ENCODE measurements at regions not wholly inside any gene's neighbourhood (a gene's known extent, or its start where the extent isn't known, plus 50 kb on each side); places are given as distances from the start of the nearest gene placed in this dataset.

DNA sequence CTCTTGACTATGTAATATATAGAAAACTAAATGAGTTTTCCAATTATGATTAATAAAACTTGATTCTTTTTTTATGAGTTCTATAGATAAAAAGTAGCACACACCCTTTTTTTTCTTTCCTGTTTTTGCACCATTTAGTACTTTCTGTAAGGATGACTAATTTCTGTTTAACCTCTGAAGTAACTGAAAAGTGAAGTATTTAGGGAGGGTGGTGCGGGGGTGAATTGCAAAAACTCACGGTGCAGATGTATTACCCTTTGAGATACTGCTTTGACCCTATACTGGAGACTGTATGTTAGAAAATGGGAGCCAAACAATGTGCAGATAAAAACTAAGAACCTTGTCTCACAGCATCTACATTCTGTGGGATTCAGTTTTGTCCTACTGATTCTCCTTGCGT is 471.6 kb downstream of the DTHD1 start:
- TF ChIP-seq SREBF2 (IDR thresholded peaks at IDR 0.05) (no peak), POLR2AphosphoS2 (conservative IDR thresholded peaks at IDR 0.05; ENCODE audit: low read length) (no peak), EHMT2 (IDR thresholded peaks at IDR 0.05; ENCODE audit: low read depth) (no peak), EP300 (IDR thresholded peaks at IDR 0.05) (no peak), CEBPB (IDR thresholded peaks at IDR 0.05) (no peak), POLR2A (IDR thresholded peaks at IDR 0.05; ENCODE audit: low read length) (no peak), BHLHE40 (IDR thresholded peaks at IDR 0.05; ENCODE audit: low read depth, low read length) (no peak), CBX8 (IDR thresholded peaks at IDR 0.05) (no peak), RARB (CRISPR knock-in tag; IDR thresholded peaks at IDR 0.05) (no peak), CHD4 (IDR thresholded peaks at IDR 0.05; ENCODE audit: borderline replicate concordance) (no peak), HEYL (CRISPR knock-in tag; IDR thresholded peaks at IDR 0.05) (no peak)
- TF ChIP-seq, protein P1, sequence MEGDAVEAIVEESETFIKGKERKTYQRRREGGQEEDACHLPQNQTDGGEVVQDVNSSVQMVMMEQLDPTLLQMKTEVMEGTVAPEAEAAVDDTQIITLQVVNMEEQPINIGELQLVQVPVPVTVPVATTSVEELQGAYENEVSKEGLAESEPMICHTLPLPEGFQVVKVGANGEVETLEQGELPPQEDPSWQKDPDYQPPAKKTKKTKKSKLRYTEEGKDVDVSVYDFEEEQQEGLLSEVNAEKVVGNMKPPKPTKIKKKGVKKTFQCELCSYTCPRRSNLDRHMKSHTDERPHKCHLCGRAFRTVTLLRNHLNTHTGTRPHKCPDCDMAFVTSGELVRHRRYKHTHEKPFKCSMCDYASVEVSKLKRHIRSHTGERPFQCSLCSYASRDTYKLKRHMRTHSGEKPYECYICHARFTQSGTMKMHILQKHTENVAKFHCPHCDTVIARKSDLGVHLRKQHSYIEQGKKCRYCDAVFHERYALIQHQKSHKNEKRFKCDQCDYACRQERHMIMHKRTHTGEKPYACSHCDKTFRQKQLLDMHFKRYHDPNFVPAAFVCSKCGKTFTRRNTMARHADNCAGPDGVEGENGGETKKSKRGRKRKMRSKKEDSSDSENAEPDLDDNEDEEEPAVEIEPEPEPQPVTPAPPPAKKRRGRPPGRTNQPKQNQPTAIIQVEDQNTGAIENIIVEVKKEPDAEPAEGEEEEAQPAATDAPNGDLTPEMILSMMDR (IDR thresholded peaks at IDR 0.05): no peak
- TF ChIP-seq, protein P2, sequence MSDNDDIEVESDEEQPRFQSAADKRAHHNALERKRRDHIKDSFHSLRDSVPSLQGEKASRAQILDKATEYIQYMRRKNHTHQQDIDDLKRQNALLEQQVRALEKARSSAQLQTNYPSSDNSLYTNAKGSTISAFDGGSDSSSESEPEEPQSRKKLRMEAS (IDR thresholded peaks at IDR 0.05): no peak
- TF ChIP-seq, protein P3, sequence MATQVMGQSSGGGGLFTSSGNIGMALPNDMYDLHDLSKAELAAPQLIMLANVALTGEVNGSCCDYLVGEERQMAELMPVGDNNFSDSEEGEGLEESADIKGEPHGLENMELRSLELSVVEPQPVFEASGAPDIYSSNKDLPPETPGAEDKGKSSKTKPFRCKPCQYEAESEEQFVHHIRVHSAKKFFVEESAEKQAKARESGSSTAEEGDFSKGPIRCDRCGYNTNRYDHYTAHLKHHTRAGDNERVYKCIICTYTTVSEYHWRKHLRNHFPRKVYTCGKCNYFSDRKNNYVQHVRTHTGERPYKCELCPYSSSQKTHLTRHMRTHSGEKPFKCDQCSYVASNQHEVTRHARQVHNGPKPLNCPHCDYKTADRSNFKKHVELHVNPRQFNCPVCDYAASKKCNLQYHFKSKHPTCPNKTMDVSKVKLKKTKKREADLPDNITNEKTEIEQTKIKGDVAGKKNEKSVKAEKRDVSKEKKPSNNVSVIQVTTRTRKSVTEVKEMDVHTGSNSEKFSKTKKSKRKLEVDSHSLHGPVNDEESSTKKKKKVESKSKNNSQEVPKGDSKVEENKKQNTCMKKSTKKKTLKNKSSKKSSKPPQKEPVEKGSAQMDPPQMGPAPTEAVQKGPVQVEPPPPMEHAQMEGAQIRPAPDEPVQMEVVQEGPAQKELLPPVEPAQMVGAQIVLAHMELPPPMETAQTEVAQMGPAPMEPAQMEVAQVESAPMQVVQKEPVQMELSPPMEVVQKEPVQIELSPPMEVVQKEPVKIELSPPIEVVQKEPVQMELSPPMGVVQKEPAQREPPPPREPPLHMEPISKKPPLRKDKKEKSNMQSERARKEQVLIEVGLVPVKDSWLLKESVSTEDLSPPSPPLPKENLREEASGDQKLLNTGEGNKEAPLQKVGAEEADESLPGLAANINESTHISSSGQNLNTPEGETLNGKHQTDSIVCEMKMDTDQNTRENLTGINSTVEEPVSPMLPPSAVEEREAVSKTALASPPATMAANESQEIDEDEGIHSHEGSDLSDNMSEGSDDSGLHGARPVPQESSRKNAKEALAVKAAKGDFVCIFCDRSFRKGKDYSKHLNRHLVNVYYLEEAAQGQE (IDR thresholded peaks at IDR 0.05): no peak
